ENCODE measurements at regions not wholly inside any gene's neighbourhood (a gene's known extent, or its start where the extent isn't known, plus 50 kb on each side); places are given as distances from the start of the nearest gene placed in this dataset.

DNA sequence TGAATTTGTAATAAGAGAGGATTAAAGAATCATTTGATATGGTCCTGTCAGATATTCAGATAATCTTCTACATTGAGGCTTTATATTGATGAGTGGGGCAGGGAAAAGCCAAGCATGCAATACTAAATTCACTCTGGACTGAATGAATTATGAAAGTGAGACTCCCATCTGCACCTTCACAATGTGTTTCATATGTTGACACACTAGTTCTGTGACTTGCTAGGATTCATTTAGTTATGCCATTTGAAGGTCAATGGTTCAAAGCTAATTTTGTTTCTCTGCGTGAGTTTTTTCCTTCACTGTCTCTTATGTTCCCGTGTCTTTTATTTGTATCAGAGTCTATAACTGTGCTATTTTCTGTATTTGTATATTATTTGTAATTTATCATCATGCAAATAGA lies 1332.5 kb downstream of the KCNT2 start:
- TF ChIP-seq, protein P1, sequence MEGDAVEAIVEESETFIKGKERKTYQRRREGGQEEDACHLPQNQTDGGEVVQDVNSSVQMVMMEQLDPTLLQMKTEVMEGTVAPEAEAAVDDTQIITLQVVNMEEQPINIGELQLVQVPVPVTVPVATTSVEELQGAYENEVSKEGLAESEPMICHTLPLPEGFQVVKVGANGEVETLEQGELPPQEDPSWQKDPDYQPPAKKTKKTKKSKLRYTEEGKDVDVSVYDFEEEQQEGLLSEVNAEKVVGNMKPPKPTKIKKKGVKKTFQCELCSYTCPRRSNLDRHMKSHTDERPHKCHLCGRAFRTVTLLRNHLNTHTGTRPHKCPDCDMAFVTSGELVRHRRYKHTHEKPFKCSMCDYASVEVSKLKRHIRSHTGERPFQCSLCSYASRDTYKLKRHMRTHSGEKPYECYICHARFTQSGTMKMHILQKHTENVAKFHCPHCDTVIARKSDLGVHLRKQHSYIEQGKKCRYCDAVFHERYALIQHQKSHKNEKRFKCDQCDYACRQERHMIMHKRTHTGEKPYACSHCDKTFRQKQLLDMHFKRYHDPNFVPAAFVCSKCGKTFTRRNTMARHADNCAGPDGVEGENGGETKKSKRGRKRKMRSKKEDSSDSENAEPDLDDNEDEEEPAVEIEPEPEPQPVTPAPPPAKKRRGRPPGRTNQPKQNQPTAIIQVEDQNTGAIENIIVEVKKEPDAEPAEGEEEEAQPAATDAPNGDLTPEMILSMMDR (conservative IDR thresholded peaks at IDR 0.05; ENCODE audit: low read length): no peak
- no peak for TF ChIP-seq EZH2phosphoT487 (IDR thresholded peaks at IDR 0.05; ENCODE audit: borderline replicate concordance, low read depth, low read length)
